Lung (tissue), 11 donors: ENCODE measurements at regions not wholly inside any gene's neighbourhood (a gene's known extent, or its start where the extent isn't known, plus 50 kb on each side); places are given as distances from the start of the nearest gene placed in this dataset.

ENCODE experiments used
- ATAC-seq: fragments of 200-7000 bp; cut with Tn5 transposase; one replicate; pipeline ENCODE4 v1.9.1; 2020; ENCODE audit warnings: moderate number of reproducible peaks; ENCODE audit not compliant: insufficient read depth, low FRiP score
- DNase-seq, 3 donors: peaks; one replicate each; pipeline ENCODE4 v3.0.0-alpha.2; 2013 to 2017
- H3K27ac ChIP-seq, 2 donors: one replicate each; pipeline ENCODE4 v1.5.1; 2013; ENCODE audit warnings: mild to moderate bottlenecking in 2 of 2, moderate library complexity in 2 of 2, control low read depth in 1 of 2, inconsistent platforms in 1 of 2, low read depth in 1 of 2, low read length in 1 of 2
- H3K27me3 ChIP-seq, 3 donors: one replicate each; pipeline ENCODE4 v1.5.1; 2013; ENCODE audit warnings: low read length in 2 of 3; ENCODE audit not compliant: control insufficient read depth in 3 of 3, insufficient read depth in 3 of 3
- H3K36me3 ChIP-seq, 4 donors: one replicate each; pipeline ENCODE4 v1.5.1; 2013; ENCODE audit warnings: low read length in 4 of 4, mild to moderate bottlenecking in 1 of 4, moderate library complexity in 1 of 4; ENCODE audit not compliant: control insufficient read depth in 4 of 4, insufficient read depth in 4 of 4
- H3K4me1 ChIP-seq, 5 donors: one replicate each; pipeline ENCODE4 v1.5.1; 2013; ENCODE audit warnings: low read length in 5 of 5, mild to moderate bottlenecking in 2 of 5, moderate library complexity in 1 of 5; ENCODE audit not compliant: control insufficient read depth in 5 of 5, insufficient read depth in 5 of 5
- H3K4me3 ChIP-seq: one replicate; pipeline ENCODE4 v1.5.1; 2013; ENCODE audit warnings: mild to moderate bottlenecking, control low read depth, moderate library complexity
- H3K9ac ChIP-seq, 2 donors: one replicate each; pipeline ENCODE4 v1.5.1; 2013; ENCODE audit warnings: low read length in 2 of 2, control low read depth in 1 of 2; ENCODE audit not compliant: insufficient read depth in 1 of 2
- H3K9me3 ChIP-seq, 4 donors: one replicate each; pipeline ENCODE4 v1.5.1; 2013; ENCODE audit warnings: low read length in 3 of 4, mild to moderate bottlenecking in 1 of 4, moderate library complexity in 1 of 4; ENCODE audit not compliant: control insufficient read depth in 4 of 4, insufficient read depth in 3 of 4
- WGBS, 2 donors: extraction: QIAGEN DNeasy Blood & Tissue Kit; methylation state at CpG; one replicate each; pipeline ENCODE4 v1.1.7; 2013; 5-methylcytosine and 5-hydroxymethylcytosine counted together
- TF ChIP-seq, protein P1 (sequence below): IDR thresholded peaks from 2 replicates; pipeline ENCODE4 v1.5.1; 2012; ENCODE audit warnings: mild to moderate bottlenecking; ENCODE audit errors: control extremely low read depth, extremely low read depth
- donor health status: control.
- donor health status: control.
- donor health status: Bipolar disorder and iron deficiency.
- donor health status: healthy.
- donor health status: DM: yes; HTN: yes; CAD: no.

DNA sequence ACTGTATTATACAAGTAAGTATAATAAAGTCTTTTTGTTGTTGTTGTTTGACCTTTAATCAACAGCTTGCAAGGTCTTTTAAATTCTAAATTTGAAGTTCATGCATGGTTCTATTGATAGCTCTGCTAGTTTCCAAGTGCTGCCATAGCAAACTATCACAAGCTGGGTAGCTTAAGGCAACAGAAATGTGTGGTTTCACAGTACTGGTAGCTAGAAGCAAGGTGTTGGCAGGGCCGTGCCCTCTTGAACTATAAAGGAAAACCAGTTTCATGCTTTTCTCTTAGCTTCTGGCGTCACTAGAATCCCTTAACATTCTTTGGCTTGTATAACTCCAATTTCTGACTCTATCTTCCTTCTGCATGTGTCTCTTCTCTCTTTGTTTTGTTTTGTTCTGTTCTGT is 1021.9 kb upstream of the AUTS2 start:
- no peak overlapping the region for H3K4me3 ChIP-seq
- no peaks in the 10 kb centered on the region for H3K36me3 ChIP-seq
- no peaks in the 10 kb centered on the region for H3K27me3 ChIP-seq
- WGBS, 2 donors, result 59 to 66% methylated on average over 2 of the region's 2 CpGs
- H3K27ac ChIP-seq, result no peak overlapping the region
- TF ChIP-seq, protein P1, sequence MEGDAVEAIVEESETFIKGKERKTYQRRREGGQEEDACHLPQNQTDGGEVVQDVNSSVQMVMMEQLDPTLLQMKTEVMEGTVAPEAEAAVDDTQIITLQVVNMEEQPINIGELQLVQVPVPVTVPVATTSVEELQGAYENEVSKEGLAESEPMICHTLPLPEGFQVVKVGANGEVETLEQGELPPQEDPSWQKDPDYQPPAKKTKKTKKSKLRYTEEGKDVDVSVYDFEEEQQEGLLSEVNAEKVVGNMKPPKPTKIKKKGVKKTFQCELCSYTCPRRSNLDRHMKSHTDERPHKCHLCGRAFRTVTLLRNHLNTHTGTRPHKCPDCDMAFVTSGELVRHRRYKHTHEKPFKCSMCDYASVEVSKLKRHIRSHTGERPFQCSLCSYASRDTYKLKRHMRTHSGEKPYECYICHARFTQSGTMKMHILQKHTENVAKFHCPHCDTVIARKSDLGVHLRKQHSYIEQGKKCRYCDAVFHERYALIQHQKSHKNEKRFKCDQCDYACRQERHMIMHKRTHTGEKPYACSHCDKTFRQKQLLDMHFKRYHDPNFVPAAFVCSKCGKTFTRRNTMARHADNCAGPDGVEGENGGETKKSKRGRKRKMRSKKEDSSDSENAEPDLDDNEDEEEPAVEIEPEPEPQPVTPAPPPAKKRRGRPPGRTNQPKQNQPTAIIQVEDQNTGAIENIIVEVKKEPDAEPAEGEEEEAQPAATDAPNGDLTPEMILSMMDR, result no peak
- DNase-seq (no peak), ATAC-seq (no peak)
- no peak overlapping the region for H3K9ac ChIP-seq
- no peaks in the 10 kb centered on the region for H3K4me1 ChIP-seq
- peaks cover 0 to 4% (median 2%) of the 10 kb centered on the region in 4 donors for H3K9me3 ChIP-seq

- H3K27me3 ChIP-seq, result peaks cover 0 to 4% (median 0%) of the 10 kb centered on the region in 3 donors
- no peak overlapping the region for H3K9ac ChIP-seq
- H3K36me3 ChIP-seq, result no peaks in the 10 kb centered on the region
- no peak overlapping the region for H3K4me3 ChIP-seq
- DNase-seq (no peak), ATAC-seq (no peak)
- H3K27ac ChIP-seq, result no peak overlapping the region
- no peaks in the 10 kb centered on the region for H3K4me1 ChIP-seq
- TF ChIP-seq, protein P1, result no peak
- peaks cover 0 to 6% (median 2%) of the 10 kb centered on the region in 4 donors for H3K9me3 ChIP-seq
- WGBS, 2 donors, result 88 to 100% methylated on average over 1 of the region's 1 CpG
Measured at GRCh38 chr7:68581417-68581816, 1016.9 kb upstream of the AUTS2 start.

- DNase-seq (no peak), ATAC-seq (no peak)
- Histone ChIP-seq H3K4me3 (no peak overlapping the region), H3K4me1 (no peaks in the 10 kb centered on the region), H3K9me3 (peaks cover 0 to 6% (median 0%) of the 10 kb centered on the region in 4 donors), H3K27ac (no peak overlapping the region), H3K36me3 (no peaks in the 10 kb centered on the region), H3K9ac (no peak overlapping the region), H3K27me3 (peaks cover 0 to 7% (median 0%) of the 10 kb centered on the region in 3 donors)
- 63 to 68% methylated on average over 4 of the region's 4 CpGs for WGBS, 2 donors
- TF ChIP-seq, protein P1, result no peak
Measured at GRCh38 chr7:68587599-68587998, 1010.7 kb upstream of the AUTS2 start.

DNA sequence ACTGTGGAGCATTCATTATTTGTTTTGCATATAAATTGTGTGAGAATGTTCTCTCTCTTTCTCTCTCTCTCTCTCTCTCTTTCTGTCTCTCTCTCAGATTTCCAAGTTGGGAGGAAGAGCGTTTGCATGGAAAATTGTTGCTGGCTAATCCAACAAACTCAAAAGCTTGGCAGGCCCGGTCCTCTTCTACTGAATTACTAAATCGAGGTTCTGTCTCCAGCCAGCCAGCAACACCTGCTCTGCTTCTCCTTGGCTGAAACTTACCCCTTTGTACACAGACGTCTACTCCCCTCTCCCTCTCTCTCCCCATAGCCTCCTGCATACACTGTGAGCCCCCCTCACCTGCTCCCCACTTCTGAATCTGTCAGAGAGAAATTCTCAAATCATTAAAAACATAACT is 996.4 kb upstream of the AUTS2 start:
- DNase-seq (no peak), ATAC-seq (no peak)
- no peaks in the 10 kb centered on the region for H3K4me1 ChIP-seq
- H3K36me3 ChIP-seq, result no peaks in the 10 kb centered on the region
- peaks cover 0 to 2% (median 0%) of the 10 kb centered on the region in 4 donors for H3K9me3 ChIP-seq
- no peak overlapping the region for H3K9ac ChIP-seq
- H3K27me3 ChIP-seq, result no peaks in the 10 kb centered on the region
- H3K4me3 ChIP-seq, result no peak overlapping the region
- WGBS, 2 donors, result 59 to 72% methylated on average over 4 of the region's 4 CpGs
- H3K27ac ChIP-seq, result no peak overlapping the region
- TF ChIP-seq, protein P1, result no peak
